Caki2 (cell line): ENCODE measurements at regions not wholly inside any gene's neighbourhood (a gene's known extent, or its start where the extent isn't known, plus 50 kb on each side); places are given as distances from the start of the nearest gene placed in this dataset.
"Not testable (repeated sequence)": the region's sequence is repeated elsewhere in the genome, so short reads cannot be mapped to it uniquely, and the experiment has no call there.

Experiments used
- DNase-seq: peaks from one replicate; pipeline ENCODE4 v3.0.0-alpha.2; 2015; ENCODE audit warnings: low read depth
- in situ Hi-C: cut with HindIII; loops from 2 replicates; pipeline ENCODE4 v1.10.0; 2016; ENCODE audit warnings: low sequenced_read_pairs, low pct_unique_long_range_greater_than_20kb, mixed read lengths

DNA sequence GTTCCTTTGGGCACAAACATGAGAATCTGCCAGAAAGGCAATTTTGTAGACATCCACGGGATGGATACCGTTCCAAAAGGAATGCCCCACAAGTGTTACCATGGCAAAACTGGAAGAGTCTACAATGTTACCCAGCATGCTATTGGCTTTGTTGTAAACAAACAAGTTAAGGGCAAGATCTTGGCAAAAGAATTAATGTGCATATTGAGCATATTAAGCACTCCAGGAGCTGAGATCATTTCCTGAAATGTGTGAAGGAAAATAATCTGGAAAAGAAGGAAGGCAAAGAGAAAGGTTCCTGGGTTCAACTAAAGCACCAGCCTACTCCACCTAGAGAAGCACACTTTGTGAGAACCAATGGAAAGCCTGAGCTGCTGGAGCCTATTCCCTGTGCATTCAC is 103.9 kb upstream of the ARG1 start:
- DNase-seq: no peak
- in situ Hi-C loops: no loop called here

GRCh38 chr6:131470534-131470933 is 102.5 kb upstream of the ARG1 start:
- DNase-seq: no peak
- in situ Hi-C loops: no loop called here

- in situ Hi-C loops: no loop called here
- DNase-seq: no peak
These were observed 101.7 kb upstream of the ARG1 start for GRCh38 chr6:131471331-131471730.

GRCh38 chr6:131473303-131473702 is 99.7 kb upstream of the ARG1 start:
- DNase-seq, in situ Hi-C loops: not testable (repeated sequence)

- no peak for DNase-seq
- in situ Hi-C loops: no loop called here
These were observed 96.7 kb upstream of the ARG1 start for GRCh38 chr6:131476362-131476761.

- peak; percentile 2 for DNase-seq
- in situ Hi-C loops: not testable (repeated sequence)
These were observed 94.2 kb upstream of the ARG1 start for GRCh38 chr6:131478740-131479211.

DNA sequence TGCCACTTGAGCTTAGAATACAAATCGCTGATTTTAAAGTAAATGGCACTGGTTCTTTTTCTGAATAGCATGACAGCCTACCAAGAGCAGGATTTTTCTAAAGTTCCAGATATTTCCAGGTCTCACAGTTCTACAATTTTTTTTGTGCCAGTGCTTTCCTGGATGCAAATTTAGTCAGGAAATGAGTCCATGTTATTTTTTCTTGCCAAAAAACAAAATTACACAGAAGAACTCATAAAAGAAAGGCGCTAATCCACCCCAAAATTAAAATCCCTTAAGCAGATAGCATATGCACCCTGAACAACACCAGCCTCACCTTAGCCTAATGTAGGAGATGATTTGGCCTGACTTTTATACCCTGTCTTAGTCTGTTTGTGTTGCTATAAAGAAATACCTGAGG is 86.4 kb upstream of the ARG1 start:
- in situ Hi-C loops: no loop called here
- no peak for DNase-seq

DNA sequence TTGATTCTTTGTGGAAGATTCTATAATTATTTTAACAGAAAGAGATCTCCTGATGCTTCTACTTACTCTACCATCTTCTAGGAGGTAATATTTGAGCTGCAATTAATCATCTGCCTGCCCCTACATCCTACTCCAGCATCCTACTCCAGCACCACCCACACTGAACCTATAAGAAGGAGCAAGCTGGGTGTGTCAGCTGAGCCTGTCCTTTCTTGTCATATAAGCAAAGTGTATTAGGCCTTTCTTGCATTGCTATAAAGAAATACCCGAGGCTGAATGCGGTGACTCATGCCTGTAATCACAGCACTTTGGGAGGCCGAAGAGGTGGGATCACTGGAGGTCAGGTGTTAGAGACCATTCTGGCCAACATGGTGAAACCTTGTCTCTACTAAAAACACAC is 84.2 kb upstream of the ARG1 start:
- no peak for DNase-seq
- in situ Hi-C loops: no loop called here

DNA sequence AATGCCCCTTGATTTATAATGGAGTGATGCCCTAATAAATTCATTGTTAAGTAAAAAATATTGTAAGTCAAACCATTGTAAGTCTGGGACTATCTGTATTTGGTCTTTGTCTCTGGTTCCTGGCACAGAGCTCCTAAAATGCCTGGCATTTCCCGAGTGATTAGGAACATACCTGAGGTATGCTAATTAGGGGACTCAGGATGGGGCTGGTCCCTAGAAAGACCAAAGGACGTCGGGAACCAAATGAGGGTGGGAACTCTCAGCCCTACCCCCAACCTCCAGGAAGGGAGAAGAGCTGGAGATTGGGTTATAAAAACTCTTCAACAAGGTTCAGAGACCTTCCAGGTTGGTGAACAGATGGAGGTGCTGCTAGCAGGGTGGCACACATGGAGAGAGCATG is 82.6 kb upstream of the ARG1 start:
- DNase-seq: no peak
- in situ Hi-C loops: no loop called here

- no peak for DNase-seq
- in situ Hi-C loops: no loop called here
These were observed 80.0 kb upstream of the ARG1 start for GRCh38 chr6:131492932-131493573.

DNA sequence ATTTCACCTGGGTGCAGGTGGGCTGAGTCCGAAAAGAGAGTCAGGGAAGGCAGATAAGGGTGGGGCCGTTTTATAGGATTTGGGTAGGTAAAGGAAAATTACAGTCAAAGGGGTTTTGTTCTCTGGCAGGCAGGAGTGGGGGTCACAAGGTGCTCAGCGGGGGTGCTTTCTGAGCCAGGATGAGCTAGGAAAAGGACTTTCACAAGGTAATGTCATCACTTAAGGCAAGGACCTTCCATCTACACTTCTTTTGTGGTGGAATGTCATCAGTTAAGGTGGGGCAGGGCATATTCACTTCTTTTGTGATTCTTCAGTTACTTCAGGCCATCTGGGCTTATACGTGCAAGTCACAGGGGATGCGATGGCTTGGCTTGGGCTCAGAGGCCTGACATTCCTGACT is 68.6 kb upstream of the ARG1 start:
- in situ Hi-C loops, DNase-seq: not testable (repeated sequence)

DNA sequence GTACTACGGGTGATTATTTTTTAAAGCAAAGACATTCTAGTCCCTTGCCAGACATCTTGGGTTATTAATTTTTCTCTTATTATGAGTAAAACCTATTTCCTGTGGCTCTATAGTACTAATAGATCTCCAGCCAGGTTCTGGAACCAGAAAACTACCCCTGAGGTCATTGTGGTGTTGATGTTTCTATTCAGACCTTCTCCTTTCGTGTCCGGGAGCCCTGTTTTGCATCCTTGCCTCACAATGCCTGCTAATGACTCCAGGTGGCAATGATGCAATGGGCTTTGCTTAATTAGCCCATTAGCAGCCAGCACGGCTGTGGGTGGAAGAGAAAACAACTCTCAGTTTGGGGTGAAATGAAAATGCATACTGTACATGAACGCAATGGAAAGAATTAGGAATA is 62.9 kb upstream of the ARG1 start:
- in situ Hi-C loops: no loop called here
- DNase-seq: no peak

- in situ Hi-C loops: no loop called here
- DNase-seq: no peak
These were observed 62.4 kb upstream of the ARG1 start for GRCh38 chr6:131510591-131510990.

DNA sequence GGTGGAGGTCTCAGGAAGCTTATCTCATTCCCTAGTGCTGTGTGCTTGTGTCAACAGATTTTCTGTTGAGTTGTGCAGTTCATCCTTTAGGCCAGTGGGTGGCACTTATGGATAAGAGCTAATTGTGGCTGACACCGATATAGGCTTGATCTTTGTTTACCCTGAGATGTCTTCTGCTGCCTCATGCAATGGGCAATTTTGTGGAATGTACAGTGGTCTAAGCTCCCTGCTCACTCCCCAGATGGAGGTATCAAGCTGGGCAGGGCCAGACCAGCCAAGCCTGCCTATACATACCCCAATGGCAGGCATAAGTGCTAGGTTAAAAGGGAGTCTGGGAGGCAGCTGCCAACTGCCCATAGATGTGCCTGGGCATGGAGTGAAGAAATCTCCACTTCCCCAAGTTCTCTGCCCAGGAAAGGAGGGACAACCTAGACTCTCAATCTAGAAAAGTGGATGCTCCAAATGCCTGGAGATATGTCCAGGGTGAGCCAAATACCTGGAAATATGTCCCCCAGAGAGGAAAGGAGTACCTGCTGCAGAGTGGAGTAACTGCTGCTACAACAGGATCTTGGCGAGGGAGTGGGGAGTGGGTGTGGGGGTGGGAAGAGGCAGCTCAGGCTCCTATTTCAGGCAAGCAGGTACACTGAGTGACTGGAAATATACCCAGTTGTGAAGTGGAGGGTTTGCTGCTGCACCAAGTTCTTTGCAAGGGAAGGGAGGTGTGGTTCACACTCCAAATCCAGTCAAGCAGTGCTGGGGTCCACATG is 53.2 kb upstream of the ARG1 start:
- DNase-seq: peak; percentile 35

More for the DNA sequence above, 53.2 kb upstream of the ARG1 start:
- in situ Hi-C loops: no loop called here
